GM18505 (cell line): ENCODE measurements at regions not wholly inside any gene's neighbourhood (a gene's known extent, or its start where the extent isn't known, plus 50 kb on each side); places are given as distances from the start of the nearest gene placed in this dataset.

Experiments
- ATAC-seq: cut with Tn5 transposase; IDR thresholded peaks from one replicate; pipeline ENCODE4 v1.9.1; 2021; ENCODE audit not compliant: unreplicated experiment
- POLR2A ChIP-seq: IDR thresholded peaks from 4 replicates; pipeline ENCODE4 v1.6.1; 2011; ENCODE audit warnings: borderline replicate concordance; ENCODE audit not compliant: insufficient read depth, insufficient read length; ENCODE audit errors: extremely low read depth

- TF ChIP-seq POLR2A, result no peak
- ATAC-seq, result no peak
Measured at GRCh38 chr9:79969393-79970145, 397.8 kb downstream of the TLE4 start.

- ATAC-seq, result no peak
- TF ChIP-seq POLR2A, result no peak
Measured at GRCh38 chr9:79968533-79968932, 396.8 kb downstream of the TLE4 start.

DNA sequence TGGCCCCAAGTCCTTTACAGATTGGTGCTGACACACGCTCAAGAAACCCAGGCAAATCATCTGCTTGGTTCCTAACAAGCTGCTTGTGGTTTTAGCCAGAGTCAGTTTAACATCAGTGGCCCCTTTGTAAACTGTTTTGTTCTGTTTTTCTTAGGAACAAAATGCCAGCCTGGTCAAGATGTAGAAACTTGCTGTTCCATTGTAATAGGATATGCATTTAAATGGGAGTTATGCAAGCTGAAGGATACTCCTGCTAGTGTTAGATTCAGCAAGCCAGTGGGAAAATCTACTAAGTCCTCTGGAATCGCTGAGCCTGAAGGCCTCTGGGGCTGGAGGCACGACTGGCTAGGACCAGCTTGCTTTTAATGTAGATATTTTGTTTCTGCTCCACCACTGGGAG is 391.1 kb downstream of the TLE4 start:
- TF ChIP-seq POLR2A, result no peak
- ATAC-seq, result no peak

GRCh38 chr9:79962150-79962549 is 390.4 kb downstream of the TLE4 start:
- no peak for TF ChIP-seq POLR2A
- no peak for ATAC-seq

DNA sequence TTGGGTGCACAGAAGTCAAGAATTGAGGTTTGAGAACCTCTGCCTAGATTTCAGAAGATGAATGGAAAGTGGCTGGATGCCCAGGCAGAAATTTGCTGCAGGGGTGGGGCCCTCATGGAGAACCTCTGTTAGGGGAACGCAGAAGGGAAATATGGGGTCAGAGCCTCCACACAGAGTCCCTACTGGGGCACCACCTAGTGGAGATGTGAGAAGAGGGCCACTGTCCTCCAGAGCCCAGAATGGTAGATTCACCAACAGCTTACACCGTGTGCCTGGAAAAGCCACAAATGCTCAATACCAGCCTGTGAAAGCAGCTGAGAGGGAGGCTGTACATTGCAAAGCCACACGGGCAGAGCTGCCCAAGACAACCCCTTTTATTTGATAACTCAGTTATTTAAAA is 383.5 kb downstream of the TLE4 start:
- no peak for TF ChIP-seq POLR2A
- ATAC-seq, result no peak

DNA sequence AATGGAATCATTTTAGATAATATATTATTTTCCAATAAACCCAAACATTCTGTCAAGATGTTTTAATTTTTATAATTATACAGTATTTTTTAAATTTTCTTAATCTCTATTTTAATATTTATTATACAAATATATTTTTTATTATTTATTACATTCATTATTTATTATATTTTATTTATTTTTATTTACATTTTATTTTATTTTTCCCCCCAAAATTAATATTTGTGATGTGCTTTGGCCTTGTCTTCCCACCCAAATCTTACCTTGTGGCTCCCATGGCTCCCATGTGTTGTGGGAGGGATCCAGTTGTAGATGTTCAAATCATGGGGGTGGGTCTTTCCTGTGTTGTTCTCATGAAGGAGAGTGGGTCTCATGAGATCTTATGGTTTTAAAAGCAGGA is 382.1 kb downstream of the TLE4 start:
- ATAC-seq, result no peak
- no peak for TF ChIP-seq POLR2A

DNA sequence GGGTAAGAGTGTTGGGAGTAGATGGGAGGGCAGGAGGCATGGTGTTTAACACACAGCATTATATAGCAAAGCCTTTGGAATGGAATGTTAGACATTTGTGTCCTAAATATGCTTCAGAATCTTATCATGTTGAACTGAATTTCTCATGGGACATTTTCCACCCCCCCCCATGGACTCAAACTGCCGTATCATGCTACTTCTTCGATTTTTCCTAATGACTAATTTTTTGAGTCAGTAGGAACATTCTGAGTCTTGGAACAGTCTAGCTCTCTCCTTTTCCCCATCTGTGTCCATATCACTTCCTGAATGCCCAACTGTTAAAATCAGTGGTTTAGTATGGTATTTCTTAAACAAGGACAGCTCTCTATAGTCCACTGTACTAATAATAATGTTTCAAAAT is 380.6 kb downstream of the TLE4 start:
- TF ChIP-seq POLR2A, result no peak
- ATAC-seq, result no peak

DNA sequence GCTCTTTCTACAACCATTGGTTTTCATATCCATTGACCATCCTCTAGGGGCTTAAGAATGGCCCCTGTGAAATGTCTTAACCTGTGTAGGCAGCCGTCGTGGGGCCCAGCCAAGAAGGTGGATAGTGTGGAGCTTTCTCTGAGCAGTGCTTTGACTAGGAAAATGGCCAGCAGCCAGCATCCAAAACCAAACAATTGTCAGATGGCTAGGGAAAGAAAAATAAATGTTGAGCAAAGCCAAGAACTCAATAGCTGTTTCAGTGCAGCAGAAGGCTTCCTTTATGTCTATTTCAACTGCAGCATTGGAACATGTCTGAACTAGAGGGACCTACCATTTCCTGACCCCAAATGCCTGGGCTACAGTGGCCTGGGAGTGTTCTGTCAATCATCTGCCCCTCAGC is 374.9 kb downstream of the TLE4 start:
- TF ChIP-seq POLR2A, result no peak
- ATAC-seq, result no peak

GRCh38 chr9:79945495-79945894 is 373.7 kb downstream of the TLE4 start:
- no peak for TF ChIP-seq POLR2A

DNA sequence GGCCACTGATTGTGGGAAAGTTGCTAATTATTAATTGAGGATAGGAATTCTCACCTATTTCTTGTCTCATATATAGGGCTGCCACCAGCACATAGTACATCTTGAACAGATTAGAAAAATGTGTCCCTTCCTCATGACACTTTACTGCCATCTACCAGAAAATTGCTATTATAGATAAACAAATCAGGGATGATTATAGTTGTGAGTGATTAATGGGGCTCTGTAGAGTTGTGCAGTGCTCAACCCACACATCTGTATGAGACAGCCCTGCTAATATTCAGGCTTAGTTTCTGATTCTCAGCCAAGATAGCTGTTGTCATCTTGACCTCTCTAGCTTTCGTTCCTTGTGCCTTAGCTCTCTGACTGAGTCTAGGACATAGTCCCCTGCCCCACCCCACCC is 373.3 kb downstream of the TLE4 start:
- no peak for TF ChIP-seq POLR2A
- no peak for ATAC-seq

More at GRCh38 chr9:79945495-79945894, 373.7 kb downstream of the TLE4 start:
- no peak for ATAC-seq

GRCh38 chr9:79940919-79941318 is 369.2 kb downstream of the TLE4 start:
- ATAC-seq, result no peak
- TF ChIP-seq POLR2A, result no peak

GRCh38 chr9:79939819-79940218 is 368.1 kb downstream of the TLE4 start:
- ATAC-seq, result no peak
- no peak for TF ChIP-seq POLR2A

- ATAC-seq, result no peak
Measured at GRCh38 chr9:79936336-79936735, 364.6 kb downstream of the TLE4 start.

DNA sequence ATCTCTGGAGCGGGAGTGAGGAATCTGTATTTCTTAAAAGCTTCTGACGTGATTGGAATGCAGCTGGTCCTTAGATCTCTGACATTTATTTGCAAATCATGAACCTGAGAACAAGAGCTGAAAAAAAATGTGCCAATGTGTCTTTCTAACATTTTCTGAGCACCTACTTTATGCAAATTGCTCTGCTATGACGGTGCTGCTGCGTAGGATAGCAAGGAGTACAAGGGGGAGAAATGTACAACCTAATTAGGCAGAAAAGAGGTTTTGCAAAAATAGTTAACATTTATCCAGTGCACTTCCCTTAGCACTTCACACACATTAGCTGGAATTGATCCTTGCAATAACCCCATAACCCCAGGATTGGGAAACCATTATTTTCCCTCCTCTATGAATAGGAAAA is 357.5 kb downstream of the TLE4 start:
- no peak for TF ChIP-seq POLR2A
- no peak for ATAC-seq

More at GRCh38 chr9:79936336-79936735, 364.6 kb downstream of the TLE4 start:
- TF ChIP-seq POLR2A, result no peak
